ENCODE measurements at regions not wholly inside any gene's neighbourhood (a gene's known extent, or its start where the extent isn't known, plus 50 kb on each side); places are given as distances from the start of the nearest gene placed in this dataset.

- no peak for DNase-seq (ENCODE audit: low spot score)
Measured at GRCh38 chr7:156073366-156074052, 261.2 kb upstream of the SHH start.

- no peak for DNase-seq (ENCODE audit: low spot score)
Measured at GRCh38 chr7:156071612-156072011, 259.3 kb upstream of the SHH start.

GRCh38 chr7:156069891-156070290 is 257.6 kb upstream of the SHH start:
- DNase-seq (ENCODE audit: low spot score), result no peak

- DNase-seq (ENCODE audit: low spot score), result no peak
Measured at GRCh38 chr7:156067156-156067555, 254.9 kb upstream of the SHH start.

GRCh38 chr7:156065400-156065799 is 253.1 kb upstream of the SHH start:
- no peak for DNase-seq (ENCODE audit: low spot score)

GRCh38 chr7:156064971-156065386 is 252.7 kb upstream of the SHH start:
- DNase-seq (ENCODE audit: low spot score), result peak; percentile 29

GRCh38 chr7:156063241-156063810 is 251.1 kb upstream of the SHH start:
- DNase-seq (ENCODE audit: low spot score), result no peak

GRCh38 chr7:156062286-156062685 is 250.0 kb upstream of the SHH start:
- no peak for DNase-seq (ENCODE audit: low spot score)

- no peak for DNase-seq (ENCODE audit: low spot score)
Measured at GRCh38 chr7:156061689-156062255, 249.5 kb upstream of the SHH start.

GRCh38 chr7:156060925-156061324 is 248.7 kb upstream of the SHH start:
- no peak for DNase-seq (ENCODE audit: low spot score)

- DNase-seq (ENCODE audit: low spot score), result no peak
Measured at GRCh38 chr7:156059369-156059768, 247.1 kb upstream of the SHH start.

- DNase-seq (ENCODE audit: low spot score), result no peak
Measured at GRCh38 chr7:156058248-156058647, 246.0 kb upstream of the SHH start.

- DNase-seq (ENCODE audit: low spot score), result no peak
Measured at GRCh38 chr7:156056534-156056933, 244.3 kb upstream of the SHH start.

- DNase-seq (ENCODE audit: low spot score), result peak; percentile 42
Measured at GRCh38 chr7:156055206-156055822, 243.1 kb upstream of the SHH start.

GRCh38 chr7:156051884-156052283 is 239.6 kb upstream of the SHH start:
- no peak for DNase-seq (ENCODE audit: low spot score)

- DNase-seq (ENCODE audit: low spot score), result no peak
Measured at GRCh38 chr7:156050636-156051569, 238.6 kb upstream of the SHH start.

GRCh38 chr7:156049366-156049765 is 237.1 kb upstream of the SHH start:
- DNase-seq (ENCODE audit: low spot score), result no peak

GRCh38 chr7:156046031-156046560 is 233.8 kb upstream of the SHH start:
- DNase-seq (ENCODE audit: low spot score), result no peak

GRCh38 chr7:156043416-156044178 is 231.3 kb upstream of the SHH start:
- DNase-seq (ENCODE audit: low spot score), result no peak

- no peak for DNase-seq (ENCODE audit: low spot score)
Measured at GRCh38 chr7:156041398-156041797, 229.1 kb upstream of the SHH start.
